IgD-negative memory B cell (primary cell): ENCODE measurements at regions not wholly inside any gene's neighbourhood (a gene's known extent, or its start where the extent isn't known, plus 50 kb on each side); places are given as distances from the start of the nearest gene placed in this dataset.
"Not testable (repeated sequence)": the region's sequence is repeated elsewhere in the genome, so short reads cannot be mapped to it uniquely, and the experiment has no call there.

ENCODE experiments used
- H3K27ac Mint-ChIP-seq, 3 donors: one replicate each; pipeline ENCODE4 v1.8.0; 2020 to 2022; ENCODE audit warnings: mild to moderate bottlenecking in 3 of 3, mixed read lengths in 3 of 3, moderate library complexity in 1 of 3
- H3K27me3 Mint-ChIP-seq: one replicate; pipeline ENCODE4 v1.8.0; 2021; ENCODE audit warnings: mixed read lengths
- H3K36me3 Mint-ChIP-seq: one replicate; pipeline ENCODE4 v1.8.0; 2020; ENCODE audit warnings: mild to moderate bottlenecking, mixed read lengths
- H3K4me1 Mint-ChIP-seq, 3 donors: one replicate each; pipeline ENCODE4 v1.8.0; 2020 to 2022; ENCODE audit warnings: mixed read lengths in 3 of 3, mild to moderate bottlenecking in 1 of 3
- H3K4me3 Mint-ChIP-seq, 4 donors: one replicate each; pipeline ENCODE4 v1.8.0; 2020 to 2022; ENCODE audit warnings: mild to moderate bottlenecking in 4 of 4, mixed read lengths in 4 of 4, moderate library complexity in 3 of 4
- H3K9me3 Mint-ChIP-seq, 3 donors: one replicate each; pipeline ENCODE4 v1.8.0; 2020 to 2021; ENCODE audit warnings: mixed read lengths in 3 of 3, mild to moderate bottlenecking in 1 of 3

DNA sequence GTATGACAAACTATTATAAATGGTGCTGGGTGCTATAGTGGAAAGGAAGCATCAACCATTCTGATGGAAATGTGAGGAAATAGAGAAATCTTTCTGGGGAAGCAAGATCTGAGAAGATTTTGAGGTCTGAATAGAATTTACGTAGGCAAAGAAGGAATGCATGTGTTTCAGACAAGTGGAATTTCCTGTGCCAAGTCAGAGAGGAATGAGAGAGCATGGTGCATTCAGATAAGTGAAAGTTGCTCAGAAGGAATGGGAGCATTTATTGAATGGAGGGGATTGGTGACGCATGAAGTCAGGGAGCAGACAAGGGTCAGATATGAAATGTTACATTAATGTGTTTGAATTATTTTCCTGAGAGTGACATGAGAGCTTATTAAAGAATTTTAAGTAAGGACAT is 725.5 kb downstream of the METTL15 start:
- H3K27ac Mint-ChIP-seq, result no peak overlapping the region
- H3K27me3 Mint-ChIP-seq, result no peaks in the 10 kb centered on the region
- no peak overlapping the region for H3K4me3 Mint-ChIP-seq
- H3K36me3 Mint-ChIP-seq, result peaks cover 3% of the 10 kb centered on the region
- no peaks in the 10 kb centered on the region for H3K4me1 Mint-ChIP-seq
- H3K9me3 Mint-ChIP-seq, result peaks cover 0 to 4% (median 3%) of the 10 kb centered on the region in 3 donors

DNA sequence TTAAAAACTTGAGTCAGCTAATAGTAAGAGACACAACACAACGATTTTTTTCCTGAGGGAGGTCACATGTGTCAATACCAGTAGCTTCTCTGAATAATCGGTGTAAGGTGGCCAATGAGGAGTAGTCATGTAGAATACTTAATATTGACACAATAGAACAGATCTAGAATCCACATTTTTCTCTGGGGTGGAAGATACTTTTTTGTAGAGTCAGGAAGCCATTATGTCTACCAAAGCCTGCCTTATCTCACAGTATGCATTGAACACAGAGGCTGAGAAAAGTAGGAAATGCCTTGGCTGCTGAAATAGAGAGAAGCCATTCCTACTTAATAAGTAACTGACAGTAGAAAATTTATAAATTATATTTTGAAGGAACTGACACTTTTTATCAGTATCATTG is 725.0 kb downstream of the METTL15 start:
- H3K4me3 Mint-ChIP-seq, result no peak overlapping the region
- H3K27me3 Mint-ChIP-seq, result no peaks in the 10 kb centered on the region
- no peak overlapping the region for H3K27ac Mint-ChIP-seq
- peaks cover 0 to 4% (median 3%) of the 10 kb centered on the region in 3 donors for H3K9me3 Mint-ChIP-seq
- H3K4me1 Mint-ChIP-seq, result no peaks in the 10 kb centered on the region
- peaks cover 3% of the 10 kb centered on the region for H3K36me3 Mint-ChIP-seq

DNA sequence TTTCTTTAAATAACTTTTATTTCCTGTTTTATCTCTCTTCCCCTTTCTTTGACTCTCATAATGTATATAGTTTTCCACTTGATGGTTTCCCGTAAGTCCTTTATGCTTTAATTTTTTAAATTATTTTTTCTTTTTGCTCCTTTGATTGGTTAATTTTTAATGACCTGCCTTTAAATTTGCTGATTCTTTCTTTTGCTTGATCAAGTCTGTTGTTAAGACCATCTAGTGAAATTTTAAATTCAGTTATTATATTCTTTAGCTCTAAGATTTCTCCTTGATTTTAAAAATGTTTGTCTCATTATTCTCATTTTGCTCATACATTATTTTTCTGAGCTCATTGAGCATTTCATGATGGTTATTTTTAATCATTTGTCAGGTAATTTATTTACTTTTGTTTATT is 718.6 kb downstream of the METTL15 start:
- no peaks in the 10 kb centered on the region for H3K27me3 Mint-ChIP-seq
- H3K4me3 Mint-ChIP-seq, result no peak overlapping the region
- H3K4me1 Mint-ChIP-seq, result no peaks in the 10 kb centered on the region
- peaks cover 0 to 15% (median 4%) of the 10 kb centered on the region in 3 donors for H3K9me3 Mint-ChIP-seq
- H3K36me3 Mint-ChIP-seq, result no peaks in the 10 kb centered on the region
- no peak overlapping the region for H3K27ac Mint-ChIP-seq

DNA sequence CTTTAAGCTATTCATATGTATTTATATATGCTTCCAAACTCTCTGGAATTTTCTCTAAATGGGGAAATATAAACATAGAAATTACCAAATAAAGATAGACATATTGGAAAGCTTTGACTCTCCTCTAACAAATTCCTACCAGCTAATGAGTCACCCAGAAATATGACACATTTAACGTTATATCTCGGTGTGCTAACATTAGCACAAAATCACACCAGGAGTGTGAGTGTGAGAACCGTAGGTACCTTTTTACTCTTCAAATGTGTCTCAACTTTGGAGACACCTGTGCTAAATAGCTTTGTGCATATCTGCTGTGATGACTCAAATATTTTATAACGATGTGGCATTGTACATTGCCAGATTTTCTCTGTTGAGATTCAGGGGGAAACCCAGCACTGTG is 714.4 kb downstream of the METTL15 start:
- H3K9me3 Mint-ChIP-seq, result peaks cover 2 to 11% (median 4%) of the 10 kb centered on the region in 3 donors
- H3K27ac Mint-ChIP-seq, result no peak overlapping the region
- no peaks in the 10 kb centered on the region for H3K36me3 Mint-ChIP-seq
- no peak overlapping the region for H3K4me3 Mint-ChIP-seq
- H3K27me3 Mint-ChIP-seq, result no peaks in the 10 kb centered on the region
- no peaks in the 10 kb centered on the region for H3K4me1 Mint-ChIP-seq

DNA sequence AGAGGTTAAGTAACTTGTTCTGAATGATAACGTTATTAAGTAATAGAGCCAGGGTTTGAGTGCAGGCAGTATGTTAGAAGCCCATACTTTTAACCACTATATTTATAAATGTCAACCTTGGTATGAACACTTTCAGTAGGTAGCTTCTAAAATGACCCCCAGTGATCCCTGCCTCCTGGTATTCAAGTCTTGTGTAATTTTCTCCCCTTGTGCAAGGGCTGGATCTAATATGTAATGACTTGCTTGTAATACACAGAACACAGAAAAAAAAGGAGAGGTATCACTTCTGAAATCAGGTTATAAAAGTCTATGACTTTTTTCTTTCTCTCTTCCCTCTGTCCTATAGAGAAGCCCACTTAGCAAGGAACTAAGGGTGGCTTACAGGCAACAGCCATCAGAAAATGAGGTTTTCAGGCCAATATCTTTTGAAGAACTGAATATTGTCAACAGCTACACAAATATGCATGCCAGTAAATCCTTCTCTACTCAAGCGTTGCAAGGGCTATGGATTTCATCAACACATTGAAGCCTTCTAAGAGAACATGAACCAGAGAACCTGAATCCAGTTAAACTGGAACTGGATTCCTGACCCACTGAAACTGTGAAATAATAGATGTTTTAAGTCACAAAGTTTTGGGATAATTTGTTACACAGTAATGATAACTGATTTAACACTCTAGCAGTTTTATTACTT is 712.3 kb downstream of the METTL15 start:
- no peak overlapping the region for H3K4me3 Mint-ChIP-seq
- H3K36me3 Mint-ChIP-seq, result no peaks in the 10 kb centered on the region
- H3K4me1 Mint-ChIP-seq, result no peaks in the 10 kb centered on the region
- H3K27ac Mint-ChIP-seq, result no peak overlapping the region
- H3K27me3 Mint-ChIP-seq, result no peaks in the 10 kb centered on the region
- peaks cover 2 to 7% (median 2%) of the 10 kb centered on the region in 3 donors for H3K9me3 Mint-ChIP-seq

DNA sequence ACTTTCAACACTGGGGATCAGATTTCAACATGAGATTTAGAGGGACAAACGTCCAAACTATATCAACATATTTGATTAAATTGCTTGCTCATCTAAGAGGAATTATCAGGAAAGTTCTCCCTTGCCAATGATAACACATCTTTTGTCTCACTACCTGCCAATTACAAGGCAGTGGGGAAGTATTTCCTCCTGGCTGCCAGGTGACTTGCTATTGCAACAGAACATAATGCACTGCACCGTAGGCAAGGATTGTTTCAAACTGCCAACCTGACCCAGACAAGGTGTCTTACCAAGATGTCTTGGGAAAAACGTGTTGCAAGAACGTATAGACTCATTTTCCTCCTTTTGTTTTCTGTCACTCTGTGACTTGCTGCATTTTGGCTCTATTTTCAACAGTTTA is 711.6 kb downstream of the METTL15 start:
- Mint-ChIP-seq H3K27ac (no peak overlapping the region), H3K36me3 (no peaks in the 10 kb centered on the region), H3K27me3 (no peaks in the 10 kb centered on the region), H3K9me3 (peaks cover 2 to 7% (median 2%) of the 10 kb centered on the region in 3 donors), H3K4me3 (no peak overlapping the region), H3K4me1 (no peaks in the 10 kb centered on the region)

DNA sequence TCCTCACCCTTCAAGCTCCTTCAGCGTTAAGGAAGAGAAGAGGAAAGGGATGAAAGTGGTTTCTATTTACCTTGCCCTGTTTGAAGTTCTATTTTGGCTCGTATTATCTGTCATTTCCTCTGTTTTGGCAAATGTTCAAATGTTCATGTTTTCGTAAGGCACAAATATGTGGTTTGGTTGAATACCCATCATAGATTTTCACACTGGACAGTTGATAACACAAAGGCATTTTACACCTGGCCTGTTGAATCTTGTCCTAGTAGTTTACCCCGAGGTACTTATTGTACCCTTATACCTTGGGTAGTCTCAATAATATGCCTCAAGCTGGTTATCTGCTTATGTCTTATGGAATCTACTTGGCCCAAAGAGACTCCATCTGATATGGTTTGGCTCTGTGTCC is 706.9 kb downstream of the METTL15 start:
- H3K4me1 Mint-ChIP-seq, result no peaks in the 10 kb centered on the region
- H3K4me3 Mint-ChIP-seq, result no peak overlapping the region
- H3K9me3 Mint-ChIP-seq, result peaks cover 2 to 9% (median 4%) of the 10 kb centered on the region in 3 donors
- H3K36me3 Mint-ChIP-seq, result no peaks in the 10 kb centered on the region
- no peak overlapping the region for H3K27ac Mint-ChIP-seq
- H3K27me3 Mint-ChIP-seq, result no peaks in the 10 kb centered on the region

DNA sequence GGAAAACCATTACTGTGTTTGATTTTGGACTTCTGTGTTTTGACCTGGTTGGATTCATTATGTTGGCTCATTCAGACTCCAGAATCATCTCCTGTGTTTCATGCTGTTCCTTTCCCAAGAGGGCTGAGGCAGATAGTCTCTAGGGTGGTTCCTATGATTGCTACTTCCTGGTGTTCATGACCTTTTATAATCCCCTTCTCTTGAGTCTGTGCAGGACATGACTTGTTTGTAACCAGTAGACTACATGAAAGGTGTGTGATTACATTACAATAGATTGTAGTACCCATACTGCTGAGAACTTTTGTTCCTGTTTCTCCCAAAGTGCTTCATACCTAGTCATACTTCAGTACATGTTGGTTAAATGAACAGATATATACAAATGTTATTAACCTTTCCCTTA is 700.6 kb downstream of the METTL15 start:
- no peak overlapping the region for H3K4me3 Mint-ChIP-seq
- H3K27ac Mint-ChIP-seq, result no peak overlapping the region
- peaks cover 2 to 12% (median 6%) of the 10 kb centered on the region in 3 donors for H3K9me3 Mint-ChIP-seq
- H3K4me1 Mint-ChIP-seq, result no peaks in the 10 kb centered on the region
- H3K36me3 Mint-ChIP-seq, result no peaks in the 10 kb centered on the region
- no peaks in the 10 kb centered on the region for H3K27me3 Mint-ChIP-seq

DNA sequence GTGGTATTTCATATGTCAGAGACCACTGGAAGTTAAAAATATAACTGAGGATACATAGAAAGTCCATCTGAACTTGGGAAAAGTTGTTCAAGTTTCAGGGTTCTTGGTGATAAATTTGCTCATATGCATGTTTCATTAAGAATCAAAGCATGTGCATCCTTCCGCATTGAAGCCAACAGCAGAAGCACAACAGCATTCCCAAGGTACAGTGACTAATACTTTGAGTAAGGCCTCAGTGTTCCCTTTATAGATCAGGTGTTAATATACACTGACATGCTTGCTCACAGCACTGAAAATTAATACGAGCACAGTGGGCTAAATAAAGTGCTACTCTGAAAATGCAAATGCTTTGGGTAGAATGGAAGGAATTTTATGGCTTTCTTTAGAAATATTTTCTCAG is 691.1 kb downstream of the METTL15 start:
- no peaks in the 10 kb centered on the region for H3K27me3 Mint-ChIP-seq
- no peaks in the 10 kb centered on the region for H3K36me3 Mint-ChIP-seq
- no peak overlapping the region for H3K4me3 Mint-ChIP-seq
- H3K4me1 Mint-ChIP-seq, result no peaks in the 10 kb centered on the region
- peaks cover 0 to 3% (median 0%) of the 10 kb centered on the region in 3 donors for H3K9me3 Mint-ChIP-seq
- no peak overlapping the region for H3K27ac Mint-ChIP-seq

DNA sequence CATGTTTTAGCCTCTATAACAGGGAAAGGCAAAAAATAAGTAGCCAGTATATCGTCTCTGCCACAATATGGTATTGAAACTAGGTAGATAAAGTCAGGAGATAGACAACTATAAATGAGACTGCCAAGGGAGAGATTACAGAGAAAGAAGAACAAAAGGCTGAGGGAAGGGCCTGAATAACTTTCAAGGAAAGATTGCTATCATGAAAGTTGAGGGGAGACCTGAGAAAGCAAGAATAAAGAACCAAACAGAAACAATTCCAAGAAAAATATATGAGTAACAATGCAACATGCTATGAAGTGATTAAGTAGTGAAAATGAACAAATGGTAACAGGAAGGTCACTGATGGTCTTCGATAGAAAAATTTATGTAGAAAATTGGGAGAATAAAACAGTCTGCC is 690.1 kb downstream of the METTL15 start:
- H3K9me3 Mint-ChIP-seq, result peaks cover 0 to 3% (median 0%) of the 10 kb centered on the region in 3 donors
- H3K4me1 Mint-ChIP-seq, result no peaks in the 10 kb centered on the region
- no peak overlapping the region for H3K4me3 Mint-ChIP-seq
- no peaks in the 10 kb centered on the region for H3K27me3 Mint-ChIP-seq
- H3K36me3 Mint-ChIP-seq, result no peaks in the 10 kb centered on the region
- no peak overlapping the region for H3K27ac Mint-ChIP-seq

DNA sequence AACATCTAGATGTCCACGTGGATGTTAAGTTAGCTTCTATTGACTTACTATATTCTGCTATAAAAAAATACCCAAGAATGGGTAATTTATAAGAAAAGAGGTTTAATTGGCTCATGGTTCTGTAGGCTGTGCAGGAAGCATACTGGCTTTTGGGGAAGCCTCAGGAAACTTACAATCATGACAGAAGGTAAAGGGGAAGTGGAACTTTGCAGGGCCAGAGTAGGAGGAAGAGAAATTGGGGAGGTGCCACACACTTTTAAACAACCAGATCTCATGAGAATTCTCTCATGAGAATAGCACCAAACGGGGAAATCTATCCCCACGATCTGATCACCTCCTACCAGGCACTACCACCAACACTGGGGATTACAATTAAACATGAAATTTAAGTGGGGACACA is 689.3 kb downstream of the METTL15 start:
- Mint-ChIP-seq H3K9me3 (peaks cover 0 to 3% (median 0%) of the 10 kb centered on the region in 3 donors), H3K4me3 (no peak overlapping the region), H3K4me1 (no peaks in the 10 kb centered on the region), H3K27ac (no peak overlapping the region), H3K27me3 (no peaks in the 10 kb centered on the region), H3K36me3 (no peaks in the 10 kb centered on the region)

DNA sequence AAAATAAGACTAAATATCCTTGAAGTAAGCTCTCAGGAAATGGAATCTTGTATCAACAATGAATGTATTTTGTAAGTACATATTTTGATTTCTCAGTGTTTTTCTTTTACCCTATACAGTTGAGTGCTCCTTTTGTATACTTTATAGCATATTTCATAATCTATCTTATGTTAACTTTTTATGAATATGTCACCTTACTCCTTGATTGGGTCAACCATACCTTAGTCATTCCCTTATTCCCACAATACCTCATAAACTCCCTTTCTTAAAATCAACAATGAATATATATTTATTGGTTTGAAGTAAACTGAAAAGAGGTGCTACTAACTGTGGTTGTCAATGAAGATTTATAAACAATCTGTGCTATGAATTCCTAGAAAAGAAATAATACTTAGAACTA is 686.2 kb downstream of the METTL15 start:
- no peak overlapping the region for H3K27ac Mint-ChIP-seq
- H3K4me1 Mint-ChIP-seq, result no peaks in the 10 kb centered on the region
- H3K9me3 Mint-ChIP-seq, result peaks cover 3 to 13% (median 5%) of the 10 kb centered on the region in 3 donors
- no peaks in the 10 kb centered on the region for H3K36me3 Mint-ChIP-seq
- H3K27me3 Mint-ChIP-seq, result no peaks in the 10 kb centered on the region
- H3K4me3 Mint-ChIP-seq, result no peak overlapping the region

DNA sequence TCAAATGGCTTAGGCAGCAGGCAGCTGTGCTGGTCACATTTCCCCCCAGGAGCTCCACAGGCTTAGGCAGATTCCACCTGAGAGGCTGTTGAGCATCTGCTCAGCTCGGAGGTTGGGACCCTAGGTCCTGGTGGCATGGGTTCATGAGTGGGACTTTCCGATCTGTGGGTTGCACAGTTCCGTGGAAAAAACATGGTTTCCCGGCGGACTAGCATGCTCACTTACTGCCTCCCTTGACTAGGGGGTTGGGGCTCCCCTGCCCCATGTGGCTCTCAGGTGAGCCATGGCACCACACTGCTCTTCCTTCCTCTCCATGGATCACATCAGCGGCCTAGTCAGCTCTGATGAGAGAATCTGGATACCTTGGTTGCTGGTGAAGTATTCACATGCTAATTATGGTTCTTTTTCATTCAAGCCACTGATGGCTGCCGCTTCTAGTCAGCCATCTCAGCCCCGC is 685.1 kb downstream of the METTL15 start:
- Mint-ChIP-seq H3K4me1 (no peaks in the 10 kb centered on the region), H3K4me3 (no peak overlapping the region), H3K27me3 (no peaks in the 10 kb centered on the region), H3K27ac (no peak overlapping the region), H3K9me3 (peaks cover 3 to 13% (median 3%) of the 10 kb centered on the region in 3 donors), H3K36me3 (no peaks in the 10 kb centered on the region)

DNA sequence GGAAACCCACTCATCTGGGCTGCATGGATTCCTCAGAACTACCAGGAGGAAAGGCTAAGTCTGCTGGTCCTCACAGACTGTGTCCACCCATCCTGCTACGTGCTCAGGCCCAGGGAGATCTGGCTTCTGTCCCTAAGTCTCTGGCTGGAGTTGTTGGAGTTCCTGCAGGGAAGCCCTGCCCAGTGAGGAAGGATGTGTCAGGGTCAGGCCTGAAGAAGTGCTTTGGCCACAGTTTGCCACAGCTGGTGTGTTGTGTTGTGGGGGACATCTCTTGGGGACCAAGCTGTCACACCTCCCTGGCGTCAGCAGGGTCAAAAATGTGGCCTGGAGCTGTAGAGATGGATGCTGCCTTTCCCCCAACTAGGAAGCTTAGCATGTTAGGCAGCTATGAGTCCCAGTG is 684.7 kb downstream of the METTL15 start:
- Mint-ChIP-seq H3K4me1 (no peaks in the 10 kb centered on the region), H3K9me3 (peaks cover 2 to 13% (median 3%) of the 10 kb centered on the region in 3 donors), H3K27ac (no peak overlapping the region), H3K36me3 (no peaks in the 10 kb centered on the region), H3K27me3 (no peaks in the 10 kb centered on the region), H3K4me3 (no peak overlapping the region)

DNA sequence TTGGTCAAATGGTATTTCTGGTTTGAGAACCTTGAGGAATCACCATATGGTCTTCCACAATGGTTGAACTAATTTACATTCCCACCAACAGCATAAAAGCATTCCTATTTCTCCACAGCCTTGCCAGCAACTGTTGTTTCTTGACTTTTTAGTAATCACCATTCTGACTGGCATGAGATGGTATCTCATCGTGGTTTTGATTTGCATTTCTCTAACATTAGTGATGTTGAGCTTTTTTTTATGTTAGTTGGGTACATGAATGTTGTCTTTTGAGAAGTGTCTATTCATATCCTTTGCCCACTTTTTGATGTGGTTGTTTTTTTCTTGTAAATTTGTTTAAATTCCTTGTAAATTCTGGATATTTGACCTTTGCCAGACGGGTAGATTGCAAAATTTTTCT is 679.7 kb downstream of the METTL15 start:
- H3K36me3 Mint-ChIP-seq, H3K4me1 Mint-ChIP-seq, H3K4me3 Mint-ChIP-seq, H3K27ac Mint-ChIP-seq, H3K27me3 Mint-ChIP-seq: not testable (repeated sequence)
- peaks cover 7 to 24% (median 8%) of the 10 kb centered on the region in 3 donors for H3K9me3 Mint-ChIP-seq

DNA sequence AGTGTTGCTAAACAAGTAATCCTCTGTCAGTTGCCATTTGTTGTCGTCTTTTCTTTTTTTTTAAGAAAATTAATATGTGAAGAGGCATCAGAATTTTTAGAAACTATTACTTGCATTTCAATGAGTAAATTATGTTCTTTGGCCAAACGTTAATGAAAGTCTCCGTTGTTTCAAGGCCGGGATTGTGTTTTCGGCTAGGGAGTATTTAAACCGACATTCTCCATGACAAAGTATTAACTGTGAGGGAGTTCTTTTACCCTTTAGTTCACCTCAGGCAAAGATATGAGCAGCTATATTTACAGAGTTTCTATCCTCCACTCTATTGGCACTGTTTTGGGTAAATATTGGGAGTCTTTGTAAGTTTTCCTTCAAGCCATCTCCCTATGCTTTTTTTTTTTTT is 668.9 kb downstream of the METTL15 start:
- peaks cover 0 to 14% (median 4%) of the 10 kb centered on the region in 3 donors for H3K9me3 Mint-ChIP-seq
- H3K27ac Mint-ChIP-seq, result no peak overlapping the region
- H3K4me3 Mint-ChIP-seq, result no peak overlapping the region
- H3K4me1 Mint-ChIP-seq, result no peaks in the 10 kb centered on the region
- no peaks in the 10 kb centered on the region for H3K36me3 Mint-ChIP-seq
- no peaks in the 10 kb centered on the region for H3K27me3 Mint-ChIP-seq
